Erythroblast (primary cell): ENCODE measurements at regions not wholly inside any gene's neighbourhood (a gene's known extent, or its start where the extent isn't known, plus 50 kb on each side); places are given as distances from the start of the nearest gene placed in this dataset.

Experiments
- GATA1 ChIP-seq: IDR thresholded peaks from 2 replicates; pipeline ENCODE4 v1.6.1; 2011; ENCODE audit warnings: low read depth, mild to moderate bottlenecking, control low read depth, low read length, moderate library complexity
- POLR2A ChIP-seq: IDR thresholded peaks from 2 replicates; pipeline ENCODE4 v1.6.1; 2011; ENCODE audit warnings: mild to moderate bottlenecking, low read length

DNA sequence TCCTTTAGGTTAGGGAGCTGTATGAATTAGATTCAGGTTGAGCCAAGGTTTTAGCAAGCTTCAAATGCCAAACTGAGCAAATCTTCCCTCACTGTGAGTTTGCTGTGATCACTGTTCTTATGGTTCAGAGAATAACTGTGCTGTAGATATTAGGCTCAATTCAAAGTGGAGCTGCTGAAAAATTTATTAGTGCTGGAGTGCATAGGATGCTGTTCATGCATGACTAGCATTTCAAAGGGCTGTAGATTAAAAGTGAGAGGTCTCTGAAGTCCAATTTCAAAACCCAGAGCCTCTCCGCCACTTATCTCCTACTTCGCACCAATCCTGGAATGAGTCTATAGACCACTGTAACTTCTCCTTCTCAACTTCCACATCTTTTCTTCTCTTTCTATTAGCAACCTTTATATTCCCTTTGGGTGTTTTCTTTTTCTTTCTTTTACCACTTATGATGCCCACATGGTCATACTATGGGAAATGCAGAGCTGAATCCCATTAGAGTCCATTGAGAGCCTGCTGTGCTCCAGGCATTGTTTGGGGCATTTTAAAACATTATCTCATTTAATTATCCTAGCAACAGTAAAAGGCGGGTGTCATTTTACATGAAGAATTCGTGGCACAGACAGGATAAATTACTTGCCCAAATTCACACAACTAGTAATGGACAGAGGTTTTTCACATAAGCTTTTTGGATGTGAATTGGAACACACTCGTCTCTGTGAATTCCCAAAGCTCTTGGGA lies 77.5 kb upstream of the EEA1 start:
- TF ChIP-seq POLR2A (no peak), GATA1 (no peak)
